ENCODE measurements at regions not wholly inside any gene's neighbourhood (a gene's known extent, or its start where the extent isn't known, plus 50 kb on each side); places are given as distances from the start of the nearest gene placed in this dataset.

GRCh38 chr5:108548684-108549596 lies 167.0 kb upstream of the FBXL17 start:
- BruUV-seq (replicated peaks), result no TSS peak

More at GRCh38 chr5:108548684-108549596, 167.0 kb upstream of the FBXL17 start:
- Histone ChIP-seq H3K9ac (replicated peaks; ENCODE audit: extremely low read depth, insufficient read depth, low read length) (no peak overlapping the region), H3K9me3 (replicated peaks; ENCODE audit: control insufficient read depth, insufficient read depth, low read length) (no peaks in the 10 kb centered on the region), H3K9me1 (replicated peaks; ENCODE audit: control insufficient read depth, extremely low read depth, insufficient read depth, low read length) (no peaks in the 10 kb centered on the region), H3K4me1 (ENCODE audit: control insufficient read depth, extremely low read depth, insufficient read depth, low read length) (no peaks in the 10 kb centered on the region), H2AFZ (ENCODE audit: low read depth, low read length) (no peak overlapping the region), H3K36me3 (ENCODE audit: control insufficient read depth in 2 of 2, extremely low read depth in 1 of 2, insufficient read depth in 2 of 2, low read length in 2 of 2) (no peaks in the 10 kb centered on the region), H3K79me2 (ENCODE audit: control insufficient read depth, insufficient read depth, low read length) (no peaks in the 10 kb centered on the region), H3K4me2 (ENCODE audit: insufficient read depth, low read length) (no peak overlapping the region), H3K27me3 (ENCODE audit: control insufficient read depth in 2 of 2, insufficient read depth in 2 of 2, low read length in 2 of 2) (no peaks in the 10 kb centered on the region), H3K27ac (ENCODE audit: insufficient read depth, low read depth, low read length) (no peak overlapping the region), H3K4me3 (replicated peaks in 1 of 3; ENCODE audit: insufficient read depth in 1 of 3, low read depth in 1 of 3, low read length in 3 of 3) (no peak overlapping the region), H4K20me1 (replicated peaks; ENCODE audit: control insufficient read depth, extremely low read depth, insufficient read depth, low read length) (no peaks in the 10 kb centered on the region)
- CTCF ChIA-PET, result interaction anchor here (1.0 kb wide), 1 partner anchor 10 kb away, joined by 3 read pairs; no protein-coding TSS in a partner anchor
- DNase-seq (ENCODE audit: low read depth, low spot score) (no peak), FAIRE-seq (no peak)
- POLR2A ChIA-PET, result no interaction called here
- intact Hi-C loops (cut with micrococcal nuclease) (no loop called here), dilution Hi-C loops (cut with MboI; ENCODE audit: extremely low pct_ligation_motif_present, low sequenced_read_pairs) (no loop called here)
- TF ChIP-seq CTCF (IDR thresholded peaks at IDR 0.05; ENCODE audit: extremely low read depth in 1 of 2, insufficient read depth in 1 of 2, low read depth in 1 of 2, low read length in 2 of 2) (no peak), POLR2AphosphoS5 (IDR thresholded peaks at IDR 0.05; ENCODE audit: insufficient read depth, low read depth, low read length) (no peak), GATA2 (IDR thresholded peaks at IDR 0.05; ENCODE audit: insufficient read depth, insufficient read length, low read depth, low read length) (no peak), JUN (IDR thresholded peaks at IDR 0.05; ENCODE audit: borderline replicate concordance, insufficient read depth, insufficient read length, low read depth) (no peak), MAX (IDR thresholded peaks at IDR 0.05; ENCODE audit: insufficient read depth, insufficient read length) (no peak), POLR2A (IDR thresholded peaks at IDR 0.05; ENCODE audit: low read depth, low read length) (no peak), FOS (IDR thresholded peaks at IDR 0.05; ENCODE audit: borderline replicate concordance, insufficient read depth, low read length) (no peak), EZH2 (IDR thresholded peaks at IDR 0.05; ENCODE audit: borderline replicate concordance, low read depth, low read length, severe bottlenecking) (no peak), MYC (IDR thresholded peaks at IDR 0.05; ENCODE audit: low read depth, low read length) (no peak)

Measured in endothelial cell of umbilical vein (primary cell).